Esophagus muscularis mucosa (tissue), 4 donors: ENCODE measurements at regions not wholly inside any gene's neighbourhood (a gene's known extent, or its start where the extent isn't known, plus 50 kb on each side); places are given as distances from the start of the nearest gene placed in this dataset.
"Not testable (repeated sequence)": the region's sequence is repeated elsewhere in the genome, so short reads cannot be mapped to it uniquely, and the experiment has no call there.

Experiments used
- DNase-seq: peaks from one replicate; pipeline ENCODE4 v3.0.0-alpha.2; 2017; ENCODE audit errors: extremely low spot score
- H3K27ac ChIP-seq, 4 donors: fragments of 200-600 bp; sonication (generic); replicated peaks in 1 of 4; 1 replicate in 3 of 4; 2 replicates in 1 of 4; pipeline ENCODE4 v1.5.1; 2016 to 2019; ENCODE audit warnings: mild to moderate bottlenecking in 1 of 4
- H3K27me3 ChIP-seq, 4 donors: fragments of 200-600 bp; sonication (generic); one replicate each; pipeline versions ENCODE4 v1.5.1 to v1.6.0; 2016 to 2019
- H3K36me3 ChIP-seq, 4 donors: fragments of 200-600 bp; sonication (generic); one replicate each; pipeline ENCODE4 v1.5.1; 2016 to 2019
- H3K4me1 ChIP-seq, 4 donors: fragments of 200-600 bp; sonication (generic); one replicate each; pipeline ENCODE4 v1.5.1; 2016 to 2019
- H3K4me3 ChIP-seq, 4 donors: fragments of 200-600 bp; sonication (generic); 1 replicate in 2 of 4; 2 replicates in 2 of 4; pipeline ENCODE4 v1.5.1; 2016 to 2019; ENCODE audit warnings: mild to moderate bottlenecking in 4 of 4, moderate library complexity in 1 of 4
- H3K9me3 ChIP-seq, 4 donors: fragments of 200-600 bp; sonication (generic); 1 replicate in 3 of 4; 2 replicates in 1 of 4; pipeline ENCODE4 v1.5.1; 2016 to 2019
- POLR2AphosphoS5 ChIP-seq, 2 donors: sonication (generic); formaldehyde crosslinking; IDR thresholded peaks; one replicate each; pipeline ENCODE4 v1.6.1; 2017; ENCODE audit warnings: antibody characterized with exemption in 2 of 2
- WGBS: methylation state at CpG from one replicate; pipeline ENCODE4 v1.1.5; 2018; 5-methylcytosine and 5-hydroxymethylcytosine counted together
- intact Hi-C: fragments of 100-400 bp; cut with DNase I; formaldehyde crosslinking; loops from one replicate; pipeline ENCODE4 v1.15.1; 2023
- TF ChIP-seq, protein P1 (sequence below), 3 experiments: fragments of 200-600 bp in 2 of 3; fragments of 450-650 bp in 1 of 3; sonication (generic) in 2 of 3; IDR thresholded peaks; one replicate each; pipeline ENCODE4 v1.5.1; 2017 to 2019; ENCODE audit warnings: antibody characterized with exemption in 3 of 3, mild to moderate bottlenecking in 2 of 3, moderate library complexity in 1 of 3

DNA sequence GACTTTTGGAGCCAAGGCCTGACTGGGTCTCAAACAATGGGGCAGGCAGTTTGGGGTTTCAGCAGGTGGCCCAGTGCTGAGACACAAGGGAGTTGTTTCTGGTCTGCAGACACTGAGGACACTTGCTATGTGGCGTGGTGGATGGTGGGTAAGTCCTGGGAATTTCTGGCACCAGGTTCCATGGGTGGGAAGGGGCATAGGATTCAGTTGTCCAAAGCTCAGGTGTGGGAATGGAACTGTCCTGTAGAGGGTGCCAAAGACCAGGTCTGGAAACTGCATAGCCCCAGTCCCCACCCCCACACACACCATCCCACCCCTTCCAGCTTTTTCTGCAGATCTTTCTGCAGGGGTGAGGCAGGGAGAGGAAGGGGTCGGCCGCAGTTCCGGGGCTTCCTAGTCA lies 944.5 kb downstream of the SPATA31A6 start:
- TF ChIP-seq, protein P1, sequence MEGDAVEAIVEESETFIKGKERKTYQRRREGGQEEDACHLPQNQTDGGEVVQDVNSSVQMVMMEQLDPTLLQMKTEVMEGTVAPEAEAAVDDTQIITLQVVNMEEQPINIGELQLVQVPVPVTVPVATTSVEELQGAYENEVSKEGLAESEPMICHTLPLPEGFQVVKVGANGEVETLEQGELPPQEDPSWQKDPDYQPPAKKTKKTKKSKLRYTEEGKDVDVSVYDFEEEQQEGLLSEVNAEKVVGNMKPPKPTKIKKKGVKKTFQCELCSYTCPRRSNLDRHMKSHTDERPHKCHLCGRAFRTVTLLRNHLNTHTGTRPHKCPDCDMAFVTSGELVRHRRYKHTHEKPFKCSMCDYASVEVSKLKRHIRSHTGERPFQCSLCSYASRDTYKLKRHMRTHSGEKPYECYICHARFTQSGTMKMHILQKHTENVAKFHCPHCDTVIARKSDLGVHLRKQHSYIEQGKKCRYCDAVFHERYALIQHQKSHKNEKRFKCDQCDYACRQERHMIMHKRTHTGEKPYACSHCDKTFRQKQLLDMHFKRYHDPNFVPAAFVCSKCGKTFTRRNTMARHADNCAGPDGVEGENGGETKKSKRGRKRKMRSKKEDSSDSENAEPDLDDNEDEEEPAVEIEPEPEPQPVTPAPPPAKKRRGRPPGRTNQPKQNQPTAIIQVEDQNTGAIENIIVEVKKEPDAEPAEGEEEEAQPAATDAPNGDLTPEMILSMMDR (IDR thresholded peaks at IDR 0.05) = peak in 1 of 3 experiments; percentile 30
- H3K4me3 ChIP-seq, H3K27ac ChIP-seq, intact Hi-C loops, H3K27me3 ChIP-seq, H3K4me1 ChIP-seq, H3K9me3 ChIP-seq, H3K36me3 ChIP-seq, DNase-seq: not testable (repeated sequence)
- WGBS = 77% methylated on average over 3 of the region's 4 CpGs

- intact Hi-C loops, DNase-seq: not testable (repeated sequence)
Observed at GRCh38 chr9:43130744-43131171, 947.3 kb downstream of the SPATA31A6 start.

DNA sequence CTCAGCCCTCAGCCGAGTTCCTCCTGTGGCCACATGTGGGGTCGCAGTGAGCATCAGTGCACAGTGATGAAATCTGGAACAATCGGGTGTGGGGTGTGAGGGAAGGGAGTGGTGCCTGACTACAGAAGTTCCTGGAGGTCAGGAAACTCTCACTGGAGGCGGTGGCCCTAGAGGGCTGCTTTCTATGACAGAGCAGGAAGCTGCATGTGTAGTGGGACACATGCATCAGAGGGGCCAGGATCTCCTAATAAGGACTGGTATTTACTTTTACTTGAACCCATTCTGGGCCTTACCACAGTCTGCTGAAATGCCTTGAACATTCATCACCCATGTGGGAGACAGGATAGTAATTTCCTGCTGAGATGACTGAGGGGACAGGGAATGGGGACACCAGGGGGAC lies 952.0 kb downstream of the SPATA31A6 start:
- H3K27me3 ChIP-seq, H3K27ac ChIP-seq, H3K4me3 ChIP-seq, H3K36me3 ChIP-seq, H3K4me1 ChIP-seq, DNase-seq, intact Hi-C loops, H3K9me3 ChIP-seq: not testable (repeated sequence)
- 72% methylated on average over 3 of the region's 4 CpGs for WGBS

More at GRCh38 chr9:43130744-43131171, 947.3 kb downstream of the SPATA31A6 start:
- not testable (repeated sequence) for H3K4me1 ChIP-seq, H3K36me3 ChIP-seq, H3K4me3 ChIP-seq, H3K9me3 ChIP-seq, H3K27ac ChIP-seq, H3K27me3 ChIP-seq
- WGBS = 66% methylated on average over 2 of the region's 2 CpGs

DNA sequence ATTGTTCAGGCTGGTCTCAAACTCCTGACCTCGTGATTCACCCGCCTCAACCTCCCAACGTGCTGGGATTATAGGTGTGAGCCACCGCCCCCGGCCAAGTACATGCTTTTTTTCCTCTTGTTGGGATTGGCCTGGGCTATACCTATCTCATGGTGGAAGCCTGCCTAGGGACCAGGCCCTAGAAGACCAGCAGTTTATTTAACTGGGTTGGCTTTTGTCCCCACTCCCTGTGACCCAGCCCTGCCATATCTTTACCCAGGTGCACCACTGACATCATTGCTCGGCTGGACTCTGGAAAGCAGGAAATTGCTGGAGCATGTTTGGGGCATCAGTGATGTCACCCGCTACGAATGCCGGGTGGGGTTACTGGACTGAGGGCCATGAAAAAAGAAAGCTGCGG lies 955.5 kb downstream of the SPATA31A6 start:
- H3K27ac ChIP-seq, H3K27me3 ChIP-seq, H3K4me3 ChIP-seq, H3K9me3 ChIP-seq, H3K4me1 ChIP-seq, DNase-seq, H3K36me3 ChIP-seq, intact Hi-C loops: not testable (repeated sequence)
- WGBS = 87% methylated on average over 5 of the region's 10 CpGs

DNA sequence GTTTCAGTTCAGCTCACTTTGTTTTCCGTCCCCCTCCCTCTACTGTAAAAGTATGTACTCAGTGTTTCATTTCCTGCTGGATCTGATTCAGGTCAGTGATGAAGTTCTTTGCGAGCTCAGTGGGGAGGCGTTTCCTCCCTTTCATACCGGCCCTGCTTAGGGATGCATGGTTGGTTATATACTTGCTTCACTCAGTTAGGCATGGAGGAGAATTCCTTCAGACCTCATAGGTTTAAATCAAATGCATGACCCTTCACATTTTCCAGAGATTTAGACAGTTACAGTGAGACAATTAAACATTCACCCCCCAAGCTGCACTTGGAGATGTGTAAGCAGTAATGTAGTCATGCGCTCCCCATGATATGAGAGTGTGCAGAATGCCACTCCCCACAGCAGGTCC lies 955.9 kb downstream of the SPATA31A6 start:
- H3K4me1 ChIP-seq, intact Hi-C loops, DNase-seq, H3K9me3 ChIP-seq, H3K27me3 ChIP-seq, H3K27ac ChIP-seq, H3K36me3 ChIP-seq, H3K4me3 ChIP-seq: not testable (repeated sequence)
- WGBS = no CpG with 5 or more reads among the region's 5 CpGs

DNA sequence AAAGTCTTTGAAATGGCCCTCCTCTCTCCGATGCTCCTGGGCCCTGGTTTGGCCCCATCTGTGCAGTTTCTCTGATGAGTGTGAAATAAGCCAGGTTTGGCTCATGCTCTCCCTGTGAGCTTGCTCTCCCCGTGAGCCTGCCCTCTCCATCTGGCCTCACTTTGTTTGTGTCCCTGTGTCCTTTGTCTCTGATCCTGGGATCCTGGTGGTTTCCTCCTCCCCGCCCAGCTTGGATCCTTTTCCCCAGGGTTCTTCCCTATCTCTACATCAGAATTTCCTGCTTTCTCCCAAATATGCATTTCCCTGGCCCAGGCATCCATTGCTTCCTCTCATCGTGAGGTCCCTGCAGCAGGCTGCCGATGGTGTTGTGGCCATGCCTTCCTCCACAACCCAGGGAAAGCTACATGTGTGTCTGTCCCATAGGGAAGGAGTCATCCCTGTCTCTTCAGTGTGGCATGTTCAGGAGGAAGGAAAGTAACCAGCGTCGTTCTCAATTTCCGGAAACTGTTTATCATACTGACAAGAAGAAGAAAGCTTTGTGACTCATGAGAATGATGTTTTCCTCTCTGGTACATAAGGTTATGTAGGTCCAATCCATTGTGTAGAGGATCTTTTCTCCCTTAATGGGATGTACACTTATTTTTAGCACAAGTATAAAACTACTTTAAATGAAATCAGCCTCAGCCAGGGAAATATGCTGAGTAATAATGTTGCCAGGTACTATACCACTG lies 956.6 kb downstream of the SPATA31A6 start:
- 70% methylated on average over 6 of the region's 8 CpGs for WGBS
- H3K4me1 ChIP-seq, H3K36me3 ChIP-seq, H3K27me3 ChIP-seq, DNase-seq, H3K4me3 ChIP-seq, intact Hi-C loops, H3K9me3 ChIP-seq: not testable (repeated sequence)
- TF ChIP-seq POLR2AphosphoS5 (IDR thresholded peaks at IDR 0.05) = peak in 1 of 2 donors; percentile 7
- peak overlapping the region in 1 of 4 donors; percentile 22 for H3K27ac ChIP-seq
